GM21360 (cell line): ENCODE measurements at regions not wholly inside any gene's neighbourhood (a gene's known extent, or its start where the extent isn't known, plus 50 kb on each side); places are given as distances from the start of the nearest gene placed in this dataset.

ENCODE experiments used
- ATAC-seq: cut with Tn5 transposase; IDR thresholded peaks from one replicate; pipeline ENCODE4 v1.9.1; 2021; ENCODE audit warnings: mild to moderate bottlenecking, moderate library complexity; ENCODE audit not compliant: unreplicated experiment

DNA sequence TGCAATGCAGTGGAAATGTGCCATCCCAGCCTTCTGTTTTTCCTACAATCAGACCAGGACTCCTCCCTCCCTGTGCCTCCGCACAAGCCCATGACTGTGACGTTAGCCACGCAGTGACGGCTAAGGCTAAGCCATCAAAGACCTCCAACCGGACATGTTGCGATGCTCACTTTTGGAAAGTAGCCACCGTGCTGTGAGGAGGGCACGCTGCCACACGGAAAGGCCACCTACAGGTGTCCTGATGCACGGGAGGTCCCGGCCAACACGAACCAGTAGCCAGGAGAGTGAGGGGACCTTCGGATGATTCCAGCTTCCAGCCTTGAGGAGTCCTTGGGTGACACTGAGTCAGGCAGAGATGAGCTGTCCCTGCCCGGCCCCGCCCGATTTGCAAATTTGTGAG lies 53.9 kb downstream of the FOXL1 start:
- ATAC-seq = no peak

DNA sequence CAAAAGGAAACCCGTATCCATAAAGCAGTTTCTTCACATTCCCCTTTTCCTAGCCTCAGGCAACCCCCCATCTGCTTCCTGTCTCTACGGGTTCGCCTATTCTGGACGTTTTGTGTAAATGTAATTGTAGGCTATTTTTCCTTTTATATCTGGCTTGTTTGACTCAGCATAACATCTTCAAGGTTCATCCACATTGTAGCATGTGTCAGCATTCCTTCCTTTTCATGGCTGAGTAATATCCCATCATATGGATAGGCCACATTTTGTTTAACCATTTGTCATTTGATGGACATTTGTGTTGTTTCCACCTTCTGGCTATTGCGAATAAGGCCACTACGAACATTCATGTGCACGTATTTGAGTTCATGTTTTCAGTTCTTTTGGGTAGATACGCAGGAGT lies 54.6 kb downstream of the FOXL1 start:
- ATAC-seq = no peak

DNA sequence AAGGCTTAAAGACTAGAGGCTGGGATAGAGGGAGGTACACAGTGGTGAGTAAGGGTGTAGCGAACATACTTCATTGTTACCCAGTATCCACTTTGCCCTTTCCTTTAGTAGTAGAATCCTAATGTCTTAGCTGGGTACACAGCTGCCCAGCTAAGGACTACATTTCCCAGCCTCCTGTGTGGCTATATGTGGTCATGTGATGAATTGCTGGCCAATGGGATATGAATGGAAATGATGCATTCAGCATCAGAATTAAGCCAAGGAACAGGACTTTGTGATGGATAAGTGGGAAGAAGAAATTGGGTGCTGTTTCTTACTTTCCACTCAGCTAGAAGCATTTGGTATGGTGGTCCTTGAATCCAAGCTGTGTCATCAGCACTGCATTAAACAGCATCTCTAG lies 55.9 kb downstream of the FOXL1 start:
- ATAC-seq = no peak

DNA sequence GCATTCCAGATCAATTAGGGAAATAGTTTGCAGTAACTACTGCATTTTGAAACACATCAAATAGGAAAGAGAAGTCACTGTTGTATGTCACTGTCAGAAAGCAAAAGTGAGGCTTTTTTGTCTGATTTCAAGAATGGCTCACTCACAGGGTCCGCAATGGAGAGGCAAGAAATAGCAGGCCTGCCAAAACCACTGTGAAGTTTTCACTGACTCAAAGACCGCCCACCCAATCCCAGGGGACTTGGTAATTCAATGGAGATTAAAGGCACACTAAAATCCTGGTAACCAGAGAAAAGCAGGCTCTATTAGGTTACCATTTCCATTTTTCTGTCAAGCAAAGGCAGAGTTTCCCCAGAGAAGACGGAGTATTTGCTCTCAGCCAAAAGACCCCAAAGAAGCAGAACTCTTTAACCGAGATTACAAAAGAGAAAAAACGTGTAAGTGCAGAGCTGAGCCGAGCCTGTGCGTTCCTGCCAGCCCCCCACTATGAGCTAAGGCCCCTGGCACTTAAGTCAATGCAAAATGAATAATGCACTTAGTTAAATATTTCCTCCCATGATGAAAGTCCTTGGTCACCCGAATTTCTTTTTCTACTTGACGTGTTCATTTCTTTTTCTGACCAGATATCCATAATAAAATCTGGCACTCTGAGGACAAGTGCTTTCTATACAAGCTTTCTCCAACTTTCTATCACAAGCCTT lies 57.0 kb downstream of the FOXL1 start:
- no peak for ATAC-seq

DNA sequence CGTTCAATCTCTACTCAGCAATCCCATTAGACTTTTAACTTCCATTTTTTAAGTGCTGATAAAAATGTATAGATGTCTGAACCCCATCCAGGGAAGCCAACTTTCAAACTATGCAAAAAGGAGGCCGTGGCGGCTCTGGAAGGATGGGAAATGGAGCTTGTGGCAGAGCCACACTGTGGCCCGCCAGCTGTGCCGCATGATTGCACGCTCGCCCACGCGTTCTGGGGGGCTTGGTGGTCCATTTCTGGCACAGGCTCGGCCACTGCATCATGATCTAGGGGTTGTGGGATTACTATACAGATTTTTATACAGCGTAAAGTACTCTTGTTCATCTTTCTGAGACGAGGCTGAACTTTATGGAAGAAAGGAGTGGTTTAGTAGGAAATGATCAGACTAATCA lies 57.6 kb downstream of the FOXL1 start:
- ATAC-seq = no peak

DNA sequence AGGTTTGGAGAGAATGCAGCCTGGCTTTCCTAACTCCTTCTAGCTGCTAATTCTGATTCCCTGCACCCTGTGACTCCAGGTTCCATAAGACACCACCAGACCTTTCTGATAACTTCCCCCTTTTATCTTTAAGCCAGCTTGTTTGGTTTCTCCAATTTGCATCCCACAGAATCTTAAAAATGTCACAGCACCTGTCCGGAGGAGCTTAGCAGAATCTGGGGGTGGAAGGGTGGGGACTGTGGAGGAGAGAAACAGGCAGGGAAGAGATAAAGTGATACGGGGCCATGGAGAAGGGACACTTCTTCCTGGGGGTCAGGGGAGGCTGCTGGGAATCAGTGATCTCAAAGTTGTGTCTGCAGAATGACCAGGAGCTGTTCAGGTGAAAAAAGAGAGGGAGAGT lies 59.4 kb downstream of the FOXL1 start:
- no peak for ATAC-seq

DNA sequence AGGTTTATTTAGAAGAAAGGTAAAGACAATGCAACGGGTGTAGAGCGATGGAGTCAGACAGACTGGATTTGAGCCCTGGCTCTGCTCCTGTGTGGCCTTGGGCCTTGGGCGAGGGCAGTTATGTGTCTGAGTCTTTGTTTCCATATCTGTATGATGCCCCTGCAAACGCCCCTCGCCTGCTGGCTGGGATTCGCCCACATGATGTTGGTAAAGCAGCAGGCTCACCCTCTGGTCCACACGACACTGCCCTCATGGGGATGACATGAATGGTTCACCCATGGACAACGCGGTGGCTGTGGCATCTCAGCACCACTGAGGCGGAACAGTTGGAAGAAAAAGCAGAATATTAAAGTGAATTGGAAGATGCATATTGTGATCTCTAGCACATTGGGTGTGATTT lies 60.3 kb downstream of the FOXL1 start:
- ATAC-seq = no peak

DNA sequence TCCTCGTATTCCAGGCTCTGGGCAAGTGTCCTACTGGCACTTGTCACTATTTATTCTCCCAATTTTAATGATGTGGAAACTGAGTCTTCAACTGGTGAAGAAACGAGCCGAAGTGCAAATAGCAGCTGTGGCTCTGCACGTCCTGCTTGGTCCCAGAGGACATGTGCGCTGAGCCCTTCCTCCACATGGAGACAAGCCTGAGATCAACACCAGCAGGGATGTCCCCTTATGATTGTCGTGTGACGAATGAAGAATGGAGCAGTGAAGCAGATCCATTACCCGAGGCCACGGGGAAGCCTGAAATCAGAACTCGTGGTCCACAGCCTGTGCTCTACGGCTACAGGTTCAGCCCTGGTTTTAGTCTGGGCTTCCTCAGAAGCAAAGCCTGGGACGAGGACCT lies 61.0 kb downstream of the FOXL1 start:
- ATAC-seq = no peak

DNA sequence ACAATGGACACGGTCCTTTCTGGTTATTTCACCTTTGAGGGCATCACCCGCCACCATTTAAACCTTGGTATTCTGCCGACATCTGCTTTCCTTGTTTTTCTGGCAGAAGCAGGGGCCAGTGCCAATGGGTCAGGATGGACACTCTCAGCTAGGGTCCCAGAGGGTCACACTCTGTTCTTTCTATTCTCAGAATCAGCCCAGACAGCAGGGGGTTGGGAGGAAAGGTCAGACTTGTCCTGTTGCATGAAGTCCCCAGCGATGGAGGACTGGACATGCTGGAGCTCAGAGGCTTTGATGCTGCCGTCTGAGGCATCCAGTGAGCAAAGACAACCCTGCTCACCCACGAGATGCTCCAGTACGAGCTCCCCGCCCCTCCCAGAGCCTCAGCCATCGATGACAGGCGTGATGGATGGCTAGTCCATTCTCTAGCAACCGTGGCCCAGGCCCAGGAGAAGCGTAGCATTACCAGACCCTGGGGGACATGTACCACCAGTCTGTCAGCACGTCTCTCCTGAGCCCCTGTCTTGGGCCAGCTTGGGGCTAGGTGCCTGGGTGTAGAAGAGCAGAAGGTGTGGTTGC lies 62.0 kb downstream of the FOXL1 start:
- no peak for ATAC-seq

DNA sequence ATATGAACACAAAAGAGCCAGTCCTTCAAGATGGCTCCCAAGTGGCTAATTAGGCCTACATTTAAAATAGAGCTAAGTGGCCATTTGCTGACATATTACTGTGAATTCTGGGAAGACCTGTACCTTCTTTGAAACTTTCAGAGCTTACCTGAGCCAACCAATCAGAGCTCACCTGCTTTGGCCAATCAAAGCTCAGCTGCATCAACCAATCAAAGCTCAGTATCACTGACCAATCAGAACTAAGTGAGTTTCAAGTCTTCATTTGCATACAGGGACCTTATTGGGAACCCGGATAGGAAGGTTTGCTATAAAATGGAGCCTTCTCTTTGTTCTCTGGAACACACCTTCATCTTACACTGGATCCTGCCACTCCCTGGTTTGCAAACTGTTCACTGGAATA lies 63.7 kb downstream of the FOXL1 start:
- no peak for ATAC-seq

DNA sequence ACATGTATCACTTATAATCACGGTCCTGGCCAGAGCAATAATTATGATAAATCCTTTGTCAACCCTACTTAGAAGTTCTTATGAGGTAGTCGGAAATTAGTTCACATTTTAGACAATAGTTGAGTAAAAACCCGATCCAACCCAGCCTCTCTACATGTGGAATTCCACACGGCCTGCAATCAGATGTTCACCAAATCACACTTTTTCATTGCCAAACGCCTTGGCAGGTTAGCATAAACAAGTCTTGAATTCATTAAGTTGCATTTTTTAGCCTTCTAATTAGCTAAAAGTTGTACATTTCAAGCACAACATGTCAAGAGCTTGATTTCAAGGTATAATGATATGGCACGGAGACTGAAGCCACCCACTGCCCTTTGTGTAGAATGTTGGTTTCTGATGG lies 65.3 kb downstream of the FOXL1 start:
- no peak for ATAC-seq

DNA sequence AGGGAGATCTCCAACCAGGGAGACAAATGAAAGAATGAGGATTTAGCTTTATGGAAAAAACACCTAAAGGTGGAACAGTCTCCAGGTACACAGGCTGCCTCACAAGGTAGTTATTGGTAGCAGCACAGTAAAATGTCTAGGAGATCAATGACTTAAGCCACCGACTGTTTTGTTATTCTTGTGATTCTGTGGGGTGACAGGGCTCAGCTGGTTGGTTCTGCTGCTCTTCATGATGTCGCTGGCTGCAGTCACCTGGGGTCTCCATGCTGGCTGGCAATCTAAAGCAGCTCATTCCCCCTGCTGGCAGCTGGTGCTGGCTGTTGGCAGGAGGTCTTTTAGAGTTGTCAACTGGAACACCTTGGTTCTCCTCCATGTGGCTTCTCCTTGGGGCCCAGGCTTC lies 69.2 kb downstream of the FOXL1 start:
- ATAC-seq = no peak

DNA sequence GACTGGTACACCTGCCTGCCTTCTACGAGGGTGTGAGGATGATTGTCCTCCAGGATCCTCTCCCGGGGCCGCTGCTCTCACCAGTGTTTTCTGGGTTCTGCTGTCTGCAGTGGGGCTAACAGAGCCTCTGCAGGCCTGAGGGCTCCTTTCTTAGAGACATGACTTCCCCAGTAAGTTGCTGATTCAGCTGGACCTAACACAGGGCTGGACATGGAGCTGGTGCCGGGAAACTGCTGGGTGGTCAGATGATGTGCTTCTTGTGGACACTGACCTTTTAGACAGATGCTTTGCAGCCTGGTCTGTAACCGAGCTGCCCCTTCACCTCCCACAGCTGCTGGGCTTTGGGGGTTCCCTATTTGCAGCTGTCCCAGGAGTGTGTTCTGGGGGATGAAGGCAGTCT lies 71.5 kb downstream of the FOXL1 start:
- ATAC-seq = no peak

DNA sequence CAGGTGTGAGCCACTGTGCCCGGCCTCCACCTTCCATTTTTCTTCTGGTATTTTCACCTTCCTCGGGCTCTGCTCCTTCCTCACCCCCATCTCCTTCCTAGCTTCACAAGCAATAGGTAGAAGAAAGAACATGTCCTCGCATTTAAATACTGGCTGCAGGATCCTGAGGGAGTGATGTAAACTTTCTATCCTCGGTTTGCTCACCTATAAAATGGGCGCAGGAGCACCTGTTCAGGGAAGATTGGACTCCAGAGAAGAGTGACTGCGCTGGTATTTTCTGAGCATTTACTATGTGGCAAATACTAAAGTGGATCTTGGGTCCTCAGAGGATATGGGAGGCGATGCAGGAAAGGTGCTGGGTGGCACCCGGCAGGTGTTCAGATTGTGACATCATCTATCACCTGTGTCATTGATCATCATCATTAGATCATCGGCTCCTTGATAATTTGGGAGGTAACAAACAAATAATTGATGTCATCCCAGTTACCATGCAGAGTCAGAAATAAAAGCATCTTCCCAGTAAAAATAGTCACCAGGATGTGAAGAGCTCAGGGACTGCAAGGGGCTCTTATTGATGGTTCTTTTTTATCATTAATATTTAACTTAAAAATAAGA lies 72.8 kb downstream of the FOXL1 start:
- no peak for ATAC-seq

DNA sequence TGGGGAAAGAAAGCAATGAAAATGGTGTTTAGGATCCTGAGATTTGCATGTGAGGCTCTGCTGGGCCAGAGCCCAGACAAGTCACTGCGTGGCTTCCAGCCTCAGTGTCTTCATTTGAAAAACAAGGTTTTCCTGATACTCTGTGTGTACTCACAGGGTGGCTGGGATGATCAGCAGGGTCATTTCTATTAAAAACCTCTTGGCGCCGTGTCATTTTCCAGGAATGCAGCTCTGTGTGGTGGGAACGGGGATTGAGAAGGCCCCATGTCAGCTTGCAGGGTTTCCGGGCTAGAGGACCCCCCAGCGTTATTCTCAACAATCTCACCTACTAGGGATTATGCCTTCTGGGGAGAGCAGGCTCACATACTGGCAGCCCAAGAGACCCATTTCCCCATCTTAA lies 73.5 kb downstream of the FOXL1 start:
- no peak for ATAC-seq

DNA sequence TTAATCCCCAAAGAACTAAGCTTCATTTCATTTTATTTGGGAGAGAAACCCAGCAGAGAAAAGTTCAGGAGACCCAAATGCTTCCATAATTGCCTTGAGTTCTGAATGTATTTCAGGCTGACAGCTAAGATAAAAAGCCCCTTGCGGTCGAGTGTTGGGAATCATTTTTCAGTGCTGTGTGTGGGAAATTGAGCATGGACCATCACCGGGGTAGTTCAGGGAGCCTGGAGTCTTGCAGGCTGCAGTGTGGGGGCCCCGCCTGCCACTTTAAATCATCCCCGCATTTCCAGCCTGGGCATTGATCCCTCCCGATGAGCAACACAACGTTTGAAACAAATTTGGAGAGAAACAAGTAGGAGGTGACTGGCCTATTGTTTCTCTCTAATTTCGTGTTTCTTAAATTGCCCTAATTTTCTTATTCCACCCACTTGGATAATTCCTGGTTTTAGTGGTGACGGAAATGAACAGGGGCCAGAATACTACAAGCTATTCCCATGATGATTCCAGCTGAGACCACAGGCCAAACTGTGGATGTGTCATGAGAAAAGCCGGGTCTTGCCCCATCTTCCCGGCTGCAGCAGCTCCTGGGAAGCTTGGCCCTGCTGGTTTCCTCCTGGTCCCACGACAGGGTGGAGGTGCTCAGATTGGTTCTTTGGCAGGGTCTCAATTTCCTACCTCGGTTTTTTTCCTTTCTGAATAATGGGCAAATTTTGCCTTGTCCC lies 75.1 kb downstream of the FOXL1 start:
- ATAC-seq = no peak

DNA sequence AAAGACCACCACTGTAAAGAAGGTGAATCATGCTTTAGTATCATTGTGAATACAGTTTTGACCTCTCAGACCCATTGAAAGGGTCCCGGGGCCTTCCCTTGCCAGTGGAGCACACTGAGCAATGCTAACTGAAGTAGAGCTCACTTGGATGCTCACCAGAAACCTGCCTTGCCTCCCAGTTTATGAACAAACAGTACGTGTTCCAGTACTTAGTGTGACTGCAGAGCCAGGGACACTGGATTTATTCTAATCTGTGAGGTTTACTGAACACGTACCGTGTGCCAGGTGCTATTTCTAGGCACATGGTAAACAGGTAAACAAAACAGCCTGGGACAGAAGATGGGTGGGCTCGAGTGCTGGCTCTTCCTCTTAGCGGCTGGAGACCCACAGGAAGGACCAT lies 79.6 kb downstream of the FOXL1 start:
- ATAC-seq = no peak

DNA sequence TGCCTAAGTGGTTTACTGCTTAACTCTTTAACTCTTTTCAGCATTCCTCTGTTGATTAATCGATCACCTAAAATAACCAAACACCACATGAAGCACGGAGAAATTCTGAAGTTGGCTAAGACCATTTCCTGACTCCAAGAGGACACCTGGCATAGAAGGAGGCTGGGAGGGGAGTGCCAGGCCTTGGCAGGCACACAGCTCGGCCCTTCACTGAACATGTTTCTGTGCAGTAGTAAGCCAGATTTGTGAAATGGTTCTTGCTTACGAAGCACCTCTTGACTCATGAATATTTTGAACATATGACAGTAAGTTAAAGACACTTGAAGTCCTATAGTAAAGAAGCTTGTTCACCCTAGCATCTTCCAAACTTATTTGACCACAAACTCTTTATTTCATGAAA lies 82.3 kb downstream of the FOXL1 start:
- ATAC-seq = no peak

DNA sequence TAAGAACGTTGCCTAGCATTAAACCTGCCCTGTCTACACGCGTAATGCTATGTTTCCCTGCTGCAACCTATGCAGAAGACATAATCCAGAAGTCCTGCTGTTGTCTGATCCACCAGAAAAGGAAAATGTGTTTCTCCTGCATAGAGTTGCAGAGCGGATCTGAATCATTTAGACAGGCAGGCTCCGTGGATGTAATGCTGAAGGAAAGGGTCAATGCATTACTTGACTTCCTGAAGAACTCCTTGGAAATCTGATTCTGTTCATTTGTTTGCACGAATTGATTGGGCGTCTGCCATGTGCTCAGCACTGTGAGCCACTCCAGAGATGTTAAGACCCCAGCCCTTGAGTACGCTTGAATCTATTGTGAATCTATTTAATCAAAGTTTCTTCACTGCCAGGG lies 83.4 kb downstream of the FOXL1 start:
- ATAC-seq = no peak

DNA sequence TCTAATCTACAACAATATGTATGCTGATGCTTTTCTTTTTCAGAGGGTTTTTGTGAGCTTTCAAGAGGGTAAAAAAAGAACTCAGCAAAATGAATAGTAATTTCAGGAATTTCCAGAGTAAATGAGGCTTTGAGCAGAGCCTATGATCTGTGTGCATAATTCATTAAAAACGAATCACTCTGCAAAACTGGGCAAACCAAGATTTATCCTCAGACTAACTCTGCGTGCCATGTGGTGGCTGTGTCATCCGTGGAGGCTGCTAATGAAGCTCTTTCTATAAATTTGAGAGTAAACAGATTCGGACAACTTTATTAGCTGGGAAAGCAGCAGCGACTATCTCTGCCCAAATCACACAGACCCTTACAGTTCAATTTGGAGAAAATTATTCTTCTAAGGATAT lies 83.8 kb downstream of the FOXL1 start:
- ATAC-seq = no peak

DNA sequence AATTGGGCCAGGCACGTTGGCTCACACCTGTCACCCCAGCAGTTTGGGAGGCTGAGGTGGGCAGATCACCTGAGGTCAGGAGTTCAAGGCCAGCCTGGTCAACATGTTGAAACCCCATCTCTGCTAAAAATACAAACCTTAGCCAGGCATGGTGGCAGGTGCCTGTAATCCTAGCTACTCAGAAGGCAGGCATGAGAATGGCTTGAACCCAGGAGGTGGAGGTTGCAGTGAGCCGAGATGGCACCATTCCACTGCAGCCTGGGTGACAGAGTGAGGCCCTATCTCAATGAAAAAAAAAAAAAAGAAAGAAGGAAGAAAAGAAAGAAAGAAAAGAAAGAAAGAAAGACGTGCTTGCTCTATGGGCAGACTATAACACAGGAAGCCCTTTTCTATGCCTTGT lies 84.4 kb downstream of the FOXL1 start:
- no peak for ATAC-seq
